Astrocyte of the cerebellum (primary cell): ENCODE measurements at regions not wholly inside any gene's neighbourhood (a gene's known extent, or its start where the extent isn't known, plus 50 kb on each side); places are given as distances from the start of the nearest gene placed in this dataset.
"Not testable (repeated sequence)": the region's sequence is repeated elsewhere in the genome, so short reads cannot be mapped to it uniquely, and the experiment has no call there.

Experiments used
- DNase-seq: peaks from one replicate; pipeline ENCODE4 v3.0.0-alpha.2; 2011; ENCODE audit warnings: low read depth
- H3K4me3 ChIP-seq: 2 replicates; pipeline ENCODE4 v1.5.1; 2011; ENCODE audit warnings: mild to moderate bottlenecking, low read depth, low read length, moderate library complexity
- CTCF ChIP-seq: IDR thresholded peaks from 2 replicates; pipeline ENCODE4 v1.5.1; 2012; ENCODE audit warnings: low read length, low read depth, moderate library complexity, mild to moderate bottlenecking; ENCODE audit errors: missing control alignments
- in situ Hi-C: cut with HindIII; loops from 2 replicates; pipeline ENCODE4 v1.10.0; 2017; ENCODE audit warnings: low sequenced_read_pairs

GRCh38 chr18:41064916-41065315 lies 890.1 kb upstream of the PIK3C3 start:
- in situ Hi-C loops: no loop called here
- no peak for DNase-seq
- no peak for TF ChIP-seq CTCF

GRCh38 chr18:41060967-41061366 lies 894.1 kb upstream of the PIK3C3 start:
- DNase-seq: no peak
- H3K4me3 ChIP-seq: no peak overlapping the region
- no peak for TF ChIP-seq CTCF
- in situ Hi-C loops: no loop called here

More at GRCh38 chr18:41064916-41065315, 890.1 kb upstream of the PIK3C3 start:
- H3K4me3 ChIP-seq: no peak overlapping the region

- TF ChIP-seq CTCF: no peak
- DNase-seq: no peak
- in situ Hi-C loops: no loop called here
- no peak overlapping the region for H3K4me3 ChIP-seq
Observed at GRCh38 chr18:41059126-41059415, 896.0 kb upstream of the PIK3C3 start.

GRCh38 chr18:41058351-41059125 lies 896.5 kb upstream of the PIK3C3 start:
- in situ Hi-C loops: no loop called here
- H3K4me3 ChIP-seq: no peak overlapping the region
- DNase-seq: no peak
- TF ChIP-seq CTCF: no peak

- H3K4me3 ChIP-seq: no peak overlapping the region
- in situ Hi-C loops: no loop called here
- TF ChIP-seq CTCF: no peak
- DNase-seq: no peak
Observed at GRCh38 chr18:41052625-41053024, 902.4 kb upstream of the PIK3C3 start.

- DNase-seq, H3K4me3 ChIP-seq, in situ Hi-C loops: not testable (repeated sequence)
Observed at GRCh38 chr18:41046250-41046649, 908.8 kb upstream of the PIK3C3 start.

- in situ Hi-C loops: no loop called here
- H3K4me3 ChIP-seq: no peak overlapping the region
- no peak for TF ChIP-seq CTCF
- DNase-seq: no peak
Observed at GRCh38 chr18:41043876-41044275, 911.2 kb upstream of the PIK3C3 start.
